NCI-H1417 (cell line): ENCODE measurements at regions not wholly inside any gene's neighbourhood (a gene's known extent, or its start where the extent isn't known, plus 50 kb on each side); places are given as distances from the start of the nearest gene placed in this dataset.
A peak's percentile ranks its signal among the peaks of the same experiment; 100 is the strongest.
"Not testable (repeated sequence)": the region's sequence is repeated elsewhere in the genome, so short reads cannot be mapped to it uniquely, and the experiment has no call there.

Source experiments
- DNase-seq, 3 experiments: peaks; one replicate each; lab custom pipeline; 2025; lab: John Stamatoyannopoulos, UW

- no peak for DNase-seq
These were observed 200.5 kb downstream of the PCDH20 start for GRCh38 chr13:61215116-61215515.

DNA sequence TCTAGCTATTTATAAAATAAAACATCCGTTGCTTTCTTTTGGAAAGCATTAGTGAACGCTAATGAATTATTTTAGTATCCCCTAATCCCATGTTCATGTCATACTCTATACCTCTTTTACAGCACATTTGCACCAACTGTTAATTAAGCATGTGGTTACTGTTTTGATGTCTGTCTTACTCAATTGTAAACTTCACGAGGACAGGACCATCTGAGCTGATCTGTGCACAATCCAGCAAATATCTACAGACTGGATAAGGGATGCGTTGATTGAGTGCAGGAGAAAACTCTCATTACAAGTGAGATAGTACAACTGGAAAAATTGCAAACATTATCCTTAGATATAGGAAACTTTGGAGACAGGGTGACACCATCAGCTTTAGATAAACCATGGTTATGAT is 201.1 kb downstream of the PCDH20 start:
- DNase-seq, result no peak

GRCh38 chr13:61205898-61206297 is 209.8 kb downstream of the PCDH20 start:
- not testable (repeated sequence) for DNase-seq

- no peak for DNase-seq
These were observed 211.6 kb downstream of the PCDH20 start for GRCh38 chr13:61204025-61204424.

DNA sequence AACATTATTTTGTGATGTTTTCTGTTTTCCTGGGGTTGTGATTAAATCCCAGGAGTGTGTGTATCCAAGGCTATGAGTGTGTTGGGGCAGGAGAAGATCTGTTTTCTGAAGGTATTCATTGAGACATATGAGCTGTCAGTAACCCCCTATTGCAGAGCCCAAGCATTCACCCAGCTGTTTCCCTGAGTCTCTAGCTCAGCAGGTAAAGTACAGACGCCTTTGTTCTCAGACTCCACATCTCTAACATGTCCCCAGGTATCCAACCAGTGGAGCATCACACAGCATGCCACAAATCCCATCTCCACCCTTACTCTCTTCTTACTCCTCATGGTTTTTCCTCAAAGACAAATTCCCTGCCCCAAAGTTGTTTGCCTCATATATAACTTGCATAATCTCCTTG is 213.6 kb downstream of the PCDH20 start:
- no peak for DNase-seq

DNA sequence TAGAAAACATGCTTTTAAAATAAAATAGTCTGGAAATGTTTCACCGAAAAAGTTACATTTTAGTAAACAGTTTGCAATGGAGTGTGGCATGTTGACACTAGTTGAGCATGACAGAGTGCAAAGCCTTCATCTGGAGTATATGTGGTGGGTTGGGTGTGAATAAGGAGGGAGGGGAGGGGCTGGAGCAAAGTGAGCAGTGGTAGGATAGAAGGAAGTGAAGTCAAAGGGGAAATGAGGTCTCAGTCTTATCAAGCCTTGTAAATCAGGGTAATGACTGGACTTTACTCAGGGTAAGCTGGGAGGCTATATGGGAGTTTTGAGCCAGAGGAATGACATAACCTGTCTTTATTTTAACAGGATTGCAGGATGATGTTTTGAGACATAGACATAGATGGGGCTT is 222.8 kb downstream of the PCDH20 start:
- DNase-seq, result no peak

GRCh38 chr13:61188057-61188456 is 227.6 kb downstream of the PCDH20 start:
- no peak for DNase-seq

DNA sequence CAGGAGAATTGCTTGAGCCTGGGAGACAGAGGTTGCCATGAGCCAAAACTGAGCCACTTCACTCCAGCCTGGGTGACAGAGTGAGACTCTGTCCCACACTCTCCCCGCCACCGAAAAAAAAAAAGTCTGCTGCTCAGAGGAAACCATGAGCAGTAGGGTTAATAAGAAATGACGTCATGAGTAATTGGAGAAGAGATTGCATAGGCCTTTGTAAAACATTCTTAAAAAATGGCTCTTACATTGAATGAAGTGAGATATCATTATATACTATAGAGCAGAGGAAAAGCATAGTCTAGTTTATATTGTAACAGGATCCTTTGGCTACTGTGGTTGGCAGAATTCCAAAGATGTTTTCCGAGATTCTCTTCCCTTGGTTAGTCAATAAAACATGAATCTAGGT is 228.2 kb downstream of the PCDH20 start:
- DNase-seq, result peak in 2 of 3 experiments; percentile 16 to 20

DNA sequence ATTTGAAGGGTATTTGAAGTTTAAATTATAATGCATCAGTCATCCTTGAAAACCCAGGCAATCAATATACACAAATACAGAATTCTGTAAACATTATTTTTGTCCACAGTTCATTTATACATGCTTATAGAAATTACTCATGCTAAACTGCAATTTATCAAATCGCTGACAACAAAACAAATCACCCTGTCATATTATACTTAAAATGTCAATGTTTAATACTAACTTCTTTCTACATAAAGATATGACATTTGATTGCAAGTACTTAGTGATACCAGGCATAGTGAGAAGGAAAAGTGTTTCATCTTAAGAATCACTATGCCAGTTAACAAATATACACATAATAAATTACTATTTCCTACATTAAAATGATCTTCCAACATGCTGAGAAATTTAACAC is 232.0 kb downstream of the PCDH20 start:
- peak in 1 of 3 experiments; percentile 86 for DNase-seq

GRCh38 chr13:61180234-61180633 is 235.4 kb downstream of the PCDH20 start:
- DNase-seq, result peak in 1 of 3 experiments; percentile 52

DNA sequence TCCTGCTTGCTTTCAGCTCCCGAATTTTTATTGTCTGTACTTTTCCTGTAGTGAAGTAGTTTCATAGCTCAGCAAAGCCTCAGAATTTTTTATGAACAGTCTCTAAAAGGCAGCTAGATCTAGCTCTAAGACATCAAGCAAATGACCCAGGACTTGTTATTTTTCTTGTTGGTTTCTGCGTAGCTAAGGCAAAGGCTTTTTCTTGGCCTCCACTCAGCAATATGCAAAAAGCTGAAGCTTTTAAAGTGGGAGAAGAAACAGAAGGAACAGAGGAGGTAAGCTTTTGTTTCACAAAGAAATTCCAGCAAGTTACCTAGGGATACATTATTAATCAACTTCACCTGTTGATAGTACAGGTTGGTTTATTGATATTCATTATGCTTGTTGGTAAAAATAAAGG is 235.9 kb downstream of the PCDH20 start:
- DNase-seq, result peak in 1 of 3 experiments; percentile 49

DNA sequence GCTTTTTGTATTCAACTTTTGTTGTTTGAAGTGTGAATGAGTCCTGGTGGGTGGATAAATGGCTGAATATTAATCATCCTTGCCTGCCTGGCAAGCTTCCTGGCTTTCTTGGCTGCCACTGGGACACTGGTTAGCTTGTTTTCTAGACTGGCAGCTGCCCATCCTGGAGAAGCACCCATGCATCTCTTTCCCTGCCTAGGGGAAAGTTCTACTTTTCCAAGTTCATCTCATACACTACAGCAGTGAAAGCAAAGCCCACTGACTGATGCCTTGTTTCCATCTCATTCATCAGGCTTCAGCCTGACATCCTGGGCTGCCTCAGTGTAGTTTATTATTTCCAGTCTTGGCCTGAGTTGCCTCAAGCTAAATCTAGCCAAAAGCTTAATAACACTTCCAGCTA is 244.8 kb downstream of the PCDH20 start:
- DNase-seq, result peak in 2 of 3 experiments; percentile 39 to 75

GRCh38 chr13:61162636-61163035 is 253.0 kb downstream of the PCDH20 start:
- DNase-seq, result no peak

DNA sequence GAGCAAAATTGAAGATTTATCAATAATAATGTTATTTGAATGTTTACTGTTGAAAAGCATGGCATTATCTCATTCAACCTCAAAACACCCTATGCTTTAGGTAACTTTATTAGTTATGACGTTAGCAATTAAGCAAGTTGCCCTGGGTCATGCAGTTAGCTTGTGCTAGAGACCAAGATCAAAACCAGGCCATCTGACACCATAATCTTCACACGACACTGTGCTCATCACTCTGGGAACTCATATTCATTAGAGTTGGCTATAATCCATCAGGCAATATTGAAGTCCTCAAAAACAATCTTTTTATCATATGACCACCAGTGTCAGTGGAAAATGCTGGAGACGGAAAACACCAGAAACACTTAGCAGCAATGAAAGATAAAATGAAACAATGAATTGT is 253.5 kb downstream of the PCDH20 start:
- DNase-seq, result no peak

GRCh38 chr13:61156753-61157152 is 258.9 kb downstream of the PCDH20 start:
- DNase-seq, result no peak

DNA sequence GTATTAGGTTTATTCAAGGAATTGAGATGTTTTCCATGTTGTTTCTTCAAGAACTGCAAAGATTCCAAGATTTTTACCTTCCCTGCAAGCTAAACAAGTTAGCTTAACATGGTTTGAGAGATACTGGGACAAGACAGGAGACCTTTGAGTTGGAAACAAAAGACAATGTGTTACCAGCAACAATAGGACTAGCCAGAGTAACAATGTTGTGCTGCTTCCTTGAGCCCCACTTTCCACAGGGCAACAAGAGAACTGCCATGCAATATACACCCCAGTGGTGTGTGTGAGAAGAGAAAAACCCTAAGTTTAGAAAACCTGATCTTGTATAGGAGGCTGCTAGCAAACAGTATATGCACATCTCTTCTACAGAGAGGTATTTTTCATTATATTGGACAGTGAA is 264.6 kb downstream of the PCDH20 start:
- no peak for DNase-seq

DNA sequence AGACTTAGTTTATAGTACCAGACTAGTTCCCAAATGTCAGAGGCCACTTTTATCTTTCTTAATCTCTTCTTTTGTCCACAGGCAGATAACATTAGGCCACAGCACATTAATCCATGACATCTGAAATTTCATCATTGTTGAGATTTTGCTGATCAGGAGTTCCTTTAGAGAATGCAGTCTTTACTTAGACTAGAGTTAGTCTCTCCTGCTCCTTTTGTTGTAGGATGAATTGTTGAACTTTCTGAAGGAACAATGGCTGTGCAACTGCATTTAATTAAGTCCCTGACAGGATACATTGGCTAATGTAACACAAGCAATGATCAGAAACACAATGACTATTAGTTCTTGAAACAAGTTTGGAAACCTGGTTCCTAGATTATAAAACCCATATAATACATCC is 266.3 kb downstream of the PCDH20 start:
- DNase-seq, result no peak

DNA sequence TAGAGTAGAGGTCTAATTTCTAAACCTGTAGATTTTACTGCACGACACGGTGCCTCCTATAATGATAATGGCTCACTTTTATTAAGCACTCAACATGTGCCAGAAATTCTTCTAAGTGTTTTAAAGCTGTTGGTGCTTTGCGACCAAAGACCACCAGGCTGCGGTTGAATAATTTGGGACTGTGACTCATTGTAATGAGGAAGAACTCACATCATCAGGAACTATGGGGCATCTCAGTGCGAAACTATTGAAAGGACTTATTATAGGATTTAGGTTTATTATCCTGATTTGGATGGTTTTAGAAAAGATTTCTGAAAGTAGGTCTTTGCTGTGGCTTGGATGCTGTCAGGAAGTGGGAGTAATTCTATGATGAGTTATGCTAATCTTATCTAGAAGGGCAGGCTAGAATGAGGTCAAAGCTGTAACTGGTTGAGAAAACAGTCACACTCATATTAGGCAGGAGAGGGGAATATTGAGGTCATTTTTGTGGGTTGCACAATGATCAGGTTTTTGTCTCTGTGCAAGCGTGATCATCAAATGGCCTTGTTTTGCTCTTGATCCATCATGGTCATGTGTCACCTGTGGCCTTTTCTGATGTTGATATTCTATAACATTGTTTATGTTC is 266.8 kb downstream of the PCDH20 start:
- DNase-seq, result no peak

- DNase-seq, result no peak
These were observed 267.4 kb downstream of the PCDH20 start for GRCh38 chr13:61148211-61148610.

- no peak for DNase-seq
These were observed 269.1 kb downstream of the PCDH20 start for GRCh38 chr13:61146571-61146970.

GRCh38 chr13:61146158-61146557 is 269.5 kb downstream of the PCDH20 start:
- DNase-seq, result no peak

DNA sequence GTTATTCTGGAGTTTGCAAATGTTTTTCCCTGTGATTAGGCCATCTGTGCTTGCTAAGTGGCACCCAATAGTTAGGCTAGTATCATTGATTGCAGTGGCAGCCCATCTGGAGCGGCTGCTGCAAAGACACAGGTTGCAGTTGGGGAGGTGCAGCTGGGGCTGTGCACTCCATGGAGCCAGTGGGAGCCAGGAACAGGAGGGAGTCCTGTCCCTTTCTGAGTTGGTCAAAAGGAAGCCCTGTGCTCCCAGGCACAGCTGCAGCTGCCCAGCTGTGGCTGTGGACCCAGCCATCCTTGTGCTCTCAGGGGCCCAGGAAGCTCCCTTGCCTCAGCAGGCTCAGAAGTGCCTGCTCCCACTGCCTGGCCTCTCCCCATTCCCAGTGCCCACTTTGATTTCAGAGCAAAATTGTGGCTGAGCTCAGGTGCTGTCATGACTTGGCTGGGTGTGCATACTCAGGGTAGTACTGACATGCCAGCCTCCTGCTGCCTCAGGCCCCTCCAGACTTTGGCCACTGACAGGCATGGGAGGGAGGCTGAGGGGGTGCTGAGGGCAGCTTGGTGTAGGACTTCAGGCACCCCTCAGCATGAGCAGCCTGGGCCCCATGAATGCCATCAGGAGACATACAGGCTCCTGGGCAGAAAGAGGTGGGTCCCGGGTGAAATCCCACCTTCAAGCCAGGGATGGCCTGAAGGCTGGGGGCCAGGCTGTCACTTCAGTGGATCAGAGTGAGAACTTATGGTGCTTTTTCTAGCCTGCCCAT is 270.6 kb downstream of the PCDH20 start:
- no peak for DNase-seq

- no peak for DNase-seq
These were observed 271.3 kb downstream of the PCDH20 start for GRCh38 chr13:61144301-61144700.

GRCh38 chr13:61142506-61142905 is 273.1 kb downstream of the PCDH20 start:
- DNase-seq, result no peak
